ENCODE measurements at regions not wholly inside any gene's neighbourhood (a gene's known extent, or its start where the extent isn't known, plus 50 kb on each side); places are given as distances from the start of the nearest gene placed in this dataset.

GRCh38 chr10:11392776-11393175, 218.7 kb downstream of the USP6NL start:
- intact Hi-C loops (cut with DNase I) = no loop called here
- Histone ChIP-seq H3K36me3 (no peaks in the 10 kb centered on the region), H3K27ac (no peak overlapping the region), H3K9me3 (no peaks in the 10 kb centered on the region), H3K27me3 (no peaks in the 10 kb centered on the region), H3K4me3 (no peak overlapping the region), H3K4me1 (no peaks in the 10 kb centered on the region)
- DNase-seq = no peak
- WGBS, 2 donors = 93 to 98% methylated on average over 10 of the region's 10 CpGs
- TF ChIP-seq POLR2A (IDR thresholded peaks at IDR 0.05) (no peak), CTCF (IDR thresholded peaks at IDR 0.05) (no peak)

- H3K27ac ChIP-seq = no peak overlapping the region
- no peaks in the 10 kb centered on the region for H3K9me3 ChIP-seq
- 79 to 87% methylated on average over 8 to 9 of the region's 9 CpGs for WGBS, 2 donors
- no peaks in the 10 kb centered on the region for H3K36me3 ChIP-seq
- TF ChIP-seq POLR2A (IDR thresholded peaks at IDR 0.05) (no peak), CTCF (IDR thresholded peaks at IDR 0.05) (no peak)
- H3K4me1 ChIP-seq = no peaks in the 10 kb centered on the region
- no peak for DNase-seq
- intact Hi-C loops (cut with DNase I) = no loop called here
- H3K27me3 ChIP-seq = no peaks in the 10 kb centered on the region
- H3K4me3 ChIP-seq = no peak overlapping the region
Observed at GRCh38 chr10:11388996-11389395, 222.5 kb downstream of the USP6NL start.

GRCh38 chr10:11387551-11388222, 223.8 kb downstream of the USP6NL start:
- Histone ChIP-seq H3K4me1 (no peaks in the 10 kb centered on the region), H3K27me3 (no peaks in the 10 kb centered on the region), H3K4me3 (no peak overlapping the region), H3K27ac (no peak overlapping the region), H3K36me3 (no peaks in the 10 kb centered on the region), H3K9me3 (no peaks in the 10 kb centered on the region)
- DNase-seq = no peak
- intact Hi-C loops (cut with DNase I) = no loop called here
- 61 to 68% methylated on average over 10 of the region's 10 CpGs for WGBS, 2 donors
- TF ChIP-seq POLR2A (IDR thresholded peaks at IDR 0.05) = no peak
- no peak for TF ChIP-seq CTCF (IDR thresholded peaks at IDR 0.05)

GRCh38 chr10:11387044-11387443, 224.4 kb downstream of the USP6NL start:
- Histone ChIP-seq H3K27me3 (no peaks in the 10 kb centered on the region), H3K9me3 (no peaks in the 10 kb centered on the region), H3K27ac (no peak overlapping the region), H3K36me3 (no peaks in the 10 kb centered on the region), H3K4me1 (no peaks in the 10 kb centered on the region), H3K4me3 (no peak overlapping the region)
- intact Hi-C loops (cut with DNase I) = no loop called here
- 66 to 83% methylated on average over 1 to 9 of the region's 9 CpGs for whole genome bisulfite sequencing, 2 donors
- TF ChIP-seq CTCF (IDR thresholded peaks at IDR 0.05) (no peak), POLR2A (IDR thresholded peaks at IDR 0.05) (no peak)
- no peak for DNase-seq

Data from esophagus squamous epithelium (tissue), 5 donors.